H9 (cell line): ENCODE measurements at regions not wholly inside any gene's neighbourhood (a gene's known extent, or its start where the extent isn't known, plus 50 kb on each side); places are given as distances from the start of the nearest gene placed in this dataset.

Experiments used
- DNase-seq: peaks from one replicate; pipeline ENCODE4 v3.0.0-alpha.2; 2017
- H2AFZ ChIP-seq: one replicate; pipeline ENCODE4 v1.6.1; 2013; ENCODE audit warnings: mild to moderate bottlenecking, low read length, control low read depth, moderate library complexity
- H2AK5ac ChIP-seq: 2 replicates; pipeline ENCODE4 v1.6.1; 2013; ENCODE audit warnings: low read length, control low read depth, mixed read lengths; ENCODE audit not compliant: insufficient read length
- H2BK120ac ChIP-seq: one replicate; pipeline ENCODE4 v1.6.1; 2013; ENCODE audit warnings: low read depth, mild to moderate bottlenecking, low read length, control low read depth, inconsistent platforms; ENCODE audit not compliant: poor library complexity, severe bottlenecking
- H2BK12ac ChIP-seq: 2 replicates; pipeline ENCODE4 v1.6.1; 2013; ENCODE audit warnings: low read length, control low read depth, mixed read lengths, low read depth; ENCODE audit not compliant: insufficient read length
- H2BK15ac ChIP-seq: 2 replicates; pipeline ENCODE4 v1.6.1; 2013; ENCODE audit warnings: low read depth, low read length, control low read depth
- H2BK20ac ChIP-seq: one replicate; pipeline ENCODE4 v1.6.1; 2013; ENCODE audit warnings: low read depth, mild to moderate bottlenecking, low read length, control low read depth, inconsistent platforms; ENCODE audit not compliant: poor library complexity, severe bottlenecking
- H2BK5ac ChIP-seq: 2 replicates; pipeline ENCODE4 v1.6.1; 2013; ENCODE audit warnings: low read length, control low read depth, mixed read lengths; ENCODE audit not compliant: insufficient read length
- H3K14ac ChIP-seq: 2 replicates; pipeline ENCODE4 v1.6.1; 2013; ENCODE audit warnings: low read length, control low read depth; ENCODE audit not compliant: insufficient read depth
- H3K18ac ChIP-seq: 2 replicates; pipeline ENCODE4 v1.6.1; 2013; ENCODE audit warnings: low read depth, mild to moderate bottlenecking, mixed read lengths, low read length, control low read depth; ENCODE audit not compliant: insufficient read length
- H3K23ac ChIP-seq: 2 replicates; pipeline ENCODE4 v1.6.1; 2013; ENCODE audit warnings: low read length, control low read depth, mixed read lengths, low read depth; ENCODE audit not compliant: insufficient read length
- H3K23me2 ChIP-seq: 2 replicates; pipeline ENCODE4 v1.6.1; 2013; ENCODE audit warnings: low read depth, mild to moderate bottlenecking, mixed read lengths, low read length, control low read depth; ENCODE audit not compliant: insufficient read length, poor library complexity, severe bottlenecking
- H3K27ac ChIP-seq: 2 replicates; pipeline ENCODE4 v1.5.1; 2013; ENCODE audit warnings: low read length, control low read depth, mixed read lengths, low read depth; ENCODE audit not compliant: insufficient read length
- H3K27me3 ChIP-seq: 2 replicates; pipeline ENCODE4 v1.6.1; 2013; ENCODE audit warnings: low read length, control low read depth, inconsistent platforms; ENCODE audit not compliant: insufficient read depth
- H3K4ac ChIP-seq: 2 replicates; pipeline ENCODE4 v1.6.1; 2013; ENCODE audit warnings: low read depth, mild to moderate bottlenecking, control low read depth, inconsistent platforms, low read length, moderate library complexity
- H3K4me1 ChIP-seq: 2 replicates; pipeline ENCODE4 v1.6.1; 2013; ENCODE audit warnings: low read length, control low read depth, inconsistent platforms; ENCODE audit not compliant: insufficient read depth
- H3K4me2 ChIP-seq: 2 replicates; pipeline ENCODE4 v1.6.1; 2013; ENCODE audit warnings: low read length, control low read depth, mixed read lengths; ENCODE audit not compliant: insufficient read length, insufficient read depth
- H3K56ac ChIP-seq: 2 replicates; pipeline ENCODE4 v1.6.1; 2013; ENCODE audit warnings: low read depth, mild to moderate bottlenecking, mixed read lengths, low read length, control low read depth; ENCODE audit not compliant: insufficient read length
- H3K79me1 ChIP-seq: 2 replicates; pipeline ENCODE4 v1.6.1; 2013; ENCODE audit warnings: low read depth, mild to moderate bottlenecking, moderate library complexity, low read length, control low read depth, inconsistent platforms; ENCODE audit not compliant: insufficient read depth, poor library complexity, severe bottlenecking
- H3K79me2 ChIP-seq: 2 replicates; pipeline ENCODE4 v1.6.1; 2013; ENCODE audit warnings: low read length, control low read depth, inconsistent platforms; ENCODE audit not compliant: insufficient read depth
- H3K9ac ChIP-seq: 2 replicates; pipeline ENCODE4 v1.6.1; 2013; ENCODE audit warnings: low read length, control low read depth, mixed read lengths; ENCODE audit not compliant: insufficient read length; ENCODE audit errors: extremely low read depth
- H3K9me3 ChIP-seq: one replicate; pipeline ENCODE4 v1.6.1; 2013; ENCODE audit warnings: low read depth, low read length, inconsistent platforms; ENCODE audit not compliant: control insufficient read depth
- H3T11ph ChIP-seq: one replicate; pipeline ENCODE4 v1.6.1; 2013; ENCODE audit warnings: mild to moderate bottlenecking, low read length, control low read depth, inconsistent platforms
- H4K20me1 ChIP-seq: one replicate; pipeline ENCODE4 v1.6.1; 2013; ENCODE audit not compliant: control insufficient read depth, insufficient read length, insufficient read depth
- H4K5ac ChIP-seq: 2 replicates; pipeline ENCODE4 v1.6.1; 2013; ENCODE audit warnings: low read depth, mild to moderate bottlenecking, mixed read lengths, low read length, control low read depth; ENCODE audit not compliant: insufficient read length
- H4K8ac ChIP-seq: replicated peaks from 2 replicates; pipeline ENCODE4 v1.6.1; 2013; ENCODE audit warnings: low read length, control low read depth, mixed read lengths, low read depth; ENCODE audit not compliant: insufficient read length
- H4K91ac ChIP-seq: 2 replicates; pipeline ENCODE4 v1.6.1; 2013; ENCODE audit warnings: low read depth, mild to moderate bottlenecking, moderate library complexity, mixed read lengths, low read length, control low read depth; ENCODE audit not compliant: insufficient read length
- H3K27ac Mint-ChIP-seq, 3 experiments: 2 replicates in 2 of 3; 3 replicates in 1 of 3; pipeline ENCODE4 v1.8.0; 2020 to 2021; ENCODE audit warnings: mixed read lengths in 3 of 3, mild to moderate bottlenecking in 1 of 3, moderate library complexity in 1 of 3
- H3K27me3 Mint-ChIP-seq: 2 replicates; pipeline ENCODE4 v1.8.0; 2021; ENCODE audit warnings: low read depth, mild to moderate bottlenecking, moderate library complexity, mixed read lengths
- H3K36me3 Mint-ChIP-seq, 3 experiments: 2 replicates in 2 of 3; 3 replicates in 1 of 3; pipeline ENCODE4 v1.8.0; 2020 to 2021; ENCODE audit warnings: low read depth in 3 of 3, mixed read lengths in 3 of 3; ENCODE audit not compliant: insufficient read depth in 1 of 3
- H3K4me1 Mint-ChIP-seq, 2 experiments: 2 replicates each; pipeline ENCODE4 v1.8.0; 2020; ENCODE audit warnings: mixed read lengths in 2 of 2
- H3K4me3 Mint-ChIP-seq, 2 experiments: 2 replicates in 1 of 2; 3 replicates in 1 of 2; pipeline ENCODE4 v1.8.0; 2020 to 2021; ENCODE audit warnings: mild to moderate bottlenecking in 2 of 2, mixed read lengths in 2 of 2, moderate library complexity in 1 of 2
- H3K9me3 Mint-ChIP-seq, 2 experiments: 2 replicates in 1 of 2; 3 replicates in 1 of 2; pipeline ENCODE4 v1.8.0; 2020; ENCODE audit warnings: mild to moderate bottlenecking in 2 of 2, mixed read lengths in 2 of 2, moderate library complexity in 1 of 2
- CTCF ChIP-seq: fragments of 200-600 bp; sonication (generic); conservative IDR thresholded peaks from 3 replicates; pipeline ENCODE4 v1.8.0; 2021; ENCODE audit warnings: antibody characterized with exemption, mild to moderate bottlenecking
- WGBS: extraction: QIAGEN DNeasy Blood & Tissue Kit; methylation state at CpG from one replicate; pipeline ENCODE4 v1.1.7; 2013; ENCODE audit warnings: missing lambda C conversion rate, low lambda C conversion rate, mixed read lengths; ENCODE audit not compliant: insufficient read length; ENCODE audit errors: extremely low coverage; 5-methylcytosine and 5-hydroxymethylcytosine counted together

DNA sequence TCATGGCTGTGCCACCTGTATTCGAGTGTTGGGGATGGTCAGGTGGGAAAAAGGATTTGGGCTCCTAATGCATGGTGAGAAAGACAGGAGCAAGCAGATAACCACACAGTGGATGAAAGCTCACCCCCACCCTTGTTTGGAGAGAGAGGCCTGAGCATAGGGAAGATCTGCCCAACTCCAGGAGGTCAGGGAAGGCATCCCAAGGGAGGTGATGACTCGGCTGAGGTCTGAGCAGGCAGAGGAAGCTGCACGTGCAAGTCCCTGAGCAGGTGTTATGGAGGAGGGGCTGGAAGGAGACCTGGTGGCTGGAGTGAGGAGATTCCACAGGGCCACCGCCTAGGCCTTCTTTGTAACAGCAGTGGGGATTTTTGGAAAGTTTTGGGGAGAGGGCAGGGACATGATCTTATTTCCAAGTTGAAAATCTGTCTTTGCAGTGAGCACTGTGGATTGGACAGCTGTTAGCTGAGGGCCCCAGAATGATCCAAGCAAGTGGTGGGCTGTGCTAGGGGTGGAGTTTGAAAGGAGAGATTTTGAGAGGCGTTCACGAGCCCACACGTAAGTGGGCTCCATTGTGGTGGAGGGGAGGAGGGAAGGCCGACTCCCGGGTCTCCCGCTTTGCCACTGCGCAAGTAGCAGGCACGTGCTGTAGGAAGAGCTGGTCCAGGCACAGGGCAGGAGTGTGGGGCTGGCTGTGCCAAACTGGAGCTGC, 228.5 kb downstream of the GLI2 start:
- no CpG with 5 or more reads among the region's 12 CpGs for WGBS
- H3K23me2 ChIP-seq: no peaks in the 10 kb centered on the region

More for the DNA sequence above, 228.5 kb downstream of the GLI2 start:
- H4K5ac ChIP-seq: no peak overlapping the region
- Mint-ChIP-seq H3K27me3 (no peaks in the 10 kb centered on the region), H3K9me3 (no peaks in the 10 kb centered on the region), H3K36me3 (peaks cover 16 to 33% (median 27%) of the 10 kb centered on the region in 3 experiments; a peak in 6 of 7 replicates), H3K4me1 (peaks cover 0 to under 1% of the 10 kb centered on the region in 2 experiments; a peak in 3 of 4 replicates), H3K27ac (peak overlapping the region in 2 of 3 experiments; percentile 2 to 54; a peak in 3 of 7 replicates), H3K4me3 (no peak overlapping the region)
- TF ChIP-seq CTCF: no peak
- no peak overlapping the region for H3K56ac ChIP-seq
- no peaks in the 10 kb centered on the region for H3K79me1 ChIP-seq
- no peak overlapping the region for H3K4me2 ChIP-seq
- H3K4me1 ChIP-seq: no peaks in the 10 kb centered on the region
- no peak overlapping the region for H2BK15ac ChIP-seq
- H3K14ac ChIP-seq: no peak overlapping the region; the same call in 1 of the 2 replicates
- H2BK20ac ChIP-seq: no peak overlapping the region
- H2AFZ ChIP-seq: no peak overlapping the region
- no peaks in the 10 kb centered on the region for H3K79me2 ChIP-seq
- H2BK5ac ChIP-seq: no peak overlapping the region
- H3K23ac ChIP-seq: no peak overlapping the region
- H3K27me3 ChIP-seq: no peaks in the 10 kb centered on the region
- H3K27ac ChIP-seq: no peak overlapping the region
- no peak overlapping the region for H3T11ph ChIP-seq
- no peak overlapping the region for H2BK120ac ChIP-seq
- H2AK5ac ChIP-seq: no peak overlapping the region
- H3K18ac ChIP-seq: no peak overlapping the region
- no peaks in the 10 kb centered on the region for H3K9me3 ChIP-seq
- no peak overlapping the region for H4K91ac ChIP-seq
- no peak overlapping the region for H3K9ac ChIP-seq
- no peak overlapping the region for H4K8ac ChIP-seq
- H4K20me1 ChIP-seq: no peaks in the 10 kb centered on the region
- H2BK12ac ChIP-seq: no peak overlapping the region
- no peak for DNase-seq
- H3K4ac ChIP-seq: no peak overlapping the region
